Fibroblast of gingiva (primary cell): ENCODE measurements at regions not wholly inside any gene's neighbourhood (a gene's known extent, or its start where the extent isn't known, plus 50 kb on each side); places are given as distances from the start of the nearest gene placed in this dataset.
"Not testable (repeated sequence)": the region's sequence is repeated elsewhere in the genome, so short reads cannot be mapped to it uniquely, and the experiment has no call there.

Source experiments
- DNase-seq: peaks from one replicate; pipeline ENCODE4 v3.0.0-alpha.2; 2011; ENCODE audit warnings: low read depth

DNA sequence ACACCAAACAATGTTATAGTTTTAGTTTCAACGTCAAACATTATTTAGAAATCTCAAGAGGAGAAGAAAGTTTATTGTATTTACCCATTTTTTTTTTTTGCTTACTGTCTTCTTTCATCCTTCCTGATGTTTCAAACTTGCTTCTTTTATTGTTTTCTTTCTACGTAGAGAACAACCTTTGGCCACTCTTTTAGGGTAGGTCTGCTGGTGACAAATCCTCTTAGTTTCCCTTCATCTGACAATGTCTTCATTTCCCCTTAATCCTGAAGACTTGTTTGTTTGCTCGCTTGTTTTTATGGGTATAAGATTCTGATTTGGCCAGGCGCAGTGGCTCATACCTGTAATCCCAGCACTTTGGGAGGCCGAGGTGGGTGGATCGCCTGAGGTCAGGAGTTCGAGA, 89.1 kb downstream of the RHOU start:
- no peak for DNase-seq

DNA sequence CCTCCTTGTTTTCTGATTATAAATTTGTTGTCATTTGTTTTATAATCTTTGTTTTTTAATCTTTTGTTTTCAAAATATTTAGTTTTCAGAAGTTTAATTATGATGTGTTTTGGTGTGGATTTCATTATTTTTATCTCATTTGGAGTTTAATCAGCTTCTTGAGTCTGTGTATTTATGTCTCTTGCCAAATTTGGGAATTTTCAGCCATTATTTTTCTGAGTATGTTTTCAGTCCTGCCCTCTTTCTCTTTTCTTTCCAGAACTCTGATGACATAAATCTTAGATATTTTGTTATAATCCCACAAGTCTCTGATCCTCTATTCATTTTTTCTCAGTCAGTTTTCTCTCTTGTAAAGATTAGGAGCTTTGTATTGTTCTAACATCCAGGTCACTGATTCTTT, 89.8 kb downstream of the RHOU start:
- DNase-seq = no peak

DNA sequence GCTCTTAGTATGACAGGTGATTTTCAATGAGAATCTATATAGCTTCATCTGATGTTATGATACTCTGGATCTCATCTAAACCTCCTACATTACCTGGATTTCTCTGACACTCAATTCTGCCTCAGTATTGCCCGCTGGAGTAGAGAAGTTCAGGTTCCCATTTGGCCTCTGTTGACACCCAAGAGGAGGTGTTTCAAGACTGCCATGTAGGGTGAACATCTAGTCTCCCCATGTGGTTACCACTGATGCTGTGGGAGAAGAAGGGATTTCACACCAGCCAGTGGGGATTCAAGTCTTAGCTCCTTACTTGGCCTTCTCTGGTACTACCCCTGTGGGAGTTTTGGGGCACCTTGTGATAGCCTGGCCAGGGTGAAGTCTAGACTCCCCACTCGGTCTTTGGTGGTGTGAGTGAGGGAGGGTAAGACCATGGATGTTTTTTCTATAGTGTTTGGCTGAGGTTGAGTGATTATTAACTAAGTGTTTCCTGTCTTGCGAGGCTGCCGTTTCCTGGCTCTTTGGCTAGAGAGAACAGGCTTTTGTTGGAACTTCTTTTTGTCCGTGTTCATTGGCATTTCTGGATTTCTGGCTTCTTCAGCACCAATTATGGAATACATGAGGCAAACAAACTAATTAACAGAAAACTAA, 90.7 kb downstream of the RHOU start:
- no peak for DNase-seq

DNA sequence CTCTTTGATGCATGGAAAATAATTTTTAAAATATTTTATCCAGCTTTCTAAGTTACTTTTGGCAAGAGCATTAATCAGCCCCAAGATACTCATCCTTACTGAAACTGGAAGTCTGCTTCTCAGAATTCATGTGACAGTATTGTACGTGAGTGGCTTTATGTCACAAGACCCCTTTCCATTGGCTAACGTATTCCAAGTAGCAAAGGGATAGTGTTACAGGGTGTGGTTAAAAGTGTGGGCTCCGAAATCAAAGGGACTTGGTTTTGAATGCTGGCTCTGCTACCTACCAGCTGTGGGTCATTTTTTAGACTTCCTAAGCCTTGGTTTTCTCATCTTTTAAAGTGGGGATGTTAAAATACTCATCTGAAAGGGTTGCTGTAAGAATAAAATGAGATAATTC, 91.7 kb downstream of the RHOU start:
- DNase-seq = no peak

DNA sequence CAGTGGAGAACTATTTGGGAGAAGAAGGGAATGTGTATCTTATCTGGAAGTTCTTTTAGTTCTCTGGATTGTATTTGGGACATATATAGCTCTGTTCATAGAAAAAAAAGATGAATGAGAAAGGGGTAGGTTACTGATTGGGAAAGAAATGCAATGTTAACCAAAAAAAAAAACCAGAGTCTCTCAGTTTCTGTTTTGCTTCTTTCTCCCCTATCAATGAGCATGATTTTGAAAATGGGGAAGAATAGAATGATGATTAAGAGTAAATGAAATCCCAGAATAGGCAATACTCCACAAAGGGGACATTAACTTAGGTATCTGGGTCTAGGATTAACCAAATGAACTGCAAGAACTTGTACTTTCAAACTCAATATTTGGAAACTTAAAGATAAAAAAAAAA, 92.9 kb downstream of the RHOU start:
- DNase-seq = no peak

DNA sequence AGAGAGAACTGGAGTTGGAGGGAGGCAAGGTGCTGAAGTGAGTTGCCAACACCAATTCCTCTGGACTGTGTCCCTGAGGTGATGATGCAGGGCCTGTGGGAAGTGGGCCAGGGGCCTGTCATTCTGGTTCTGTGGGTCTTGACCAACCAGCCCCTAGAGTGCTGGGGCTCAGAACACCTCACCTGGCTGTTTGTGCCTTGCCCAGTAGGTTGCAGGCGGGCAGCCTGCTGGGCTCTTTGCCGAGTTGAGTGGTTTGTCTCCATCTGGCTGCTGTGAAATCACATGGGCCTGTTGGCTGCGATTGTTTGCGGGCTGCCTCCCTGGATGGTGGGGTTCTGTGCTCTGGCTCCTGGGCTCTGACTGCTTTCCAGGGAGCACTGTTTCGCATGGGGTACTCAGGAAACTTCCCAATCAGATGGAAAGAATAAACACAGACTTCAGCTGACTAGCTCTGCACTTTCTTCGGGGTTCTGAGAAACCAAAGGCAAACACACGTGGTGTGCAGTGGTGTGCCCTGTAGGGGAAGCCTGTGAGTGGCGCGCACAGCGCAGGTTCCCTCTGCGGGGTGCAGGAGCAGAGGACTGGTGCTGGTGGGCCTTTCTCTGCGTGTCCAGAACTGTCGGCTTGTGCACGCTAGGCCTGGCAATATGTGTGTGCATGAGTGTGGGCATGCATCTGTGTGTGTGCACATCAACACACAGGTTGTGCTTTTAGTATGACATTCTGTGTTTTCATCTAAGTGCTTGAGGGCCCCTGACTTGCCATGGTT, 95.1 kb downstream of the RHOU start:
- no peak for DNase-seq

DNA sequence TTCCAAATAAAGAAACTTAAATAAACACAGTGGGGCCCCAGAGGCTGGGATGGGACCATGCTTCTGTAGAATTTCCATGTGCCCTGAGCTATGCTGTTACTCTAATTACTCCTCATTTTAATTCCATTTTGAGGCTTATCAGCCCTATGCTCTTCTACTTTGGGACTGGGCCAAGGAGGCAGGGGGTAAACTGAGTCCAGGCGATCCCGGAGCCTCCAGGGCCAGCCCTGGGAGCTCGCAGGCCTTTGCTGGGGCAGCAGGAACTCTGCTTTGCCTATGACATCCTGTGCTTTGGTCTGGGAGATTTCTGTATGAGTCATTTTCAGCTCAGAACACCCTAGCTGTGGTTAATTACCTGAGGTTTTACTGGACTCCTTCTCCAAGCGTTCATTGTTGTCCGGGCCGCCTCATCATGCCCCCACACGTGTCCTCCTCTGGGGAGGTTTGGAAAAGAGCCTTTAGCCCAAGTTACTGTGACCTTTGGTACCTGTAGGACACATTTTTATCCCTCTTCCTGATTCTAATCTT, 95.7 kb downstream of the RHOU start:
- no peak for DNase-seq

DNA sequence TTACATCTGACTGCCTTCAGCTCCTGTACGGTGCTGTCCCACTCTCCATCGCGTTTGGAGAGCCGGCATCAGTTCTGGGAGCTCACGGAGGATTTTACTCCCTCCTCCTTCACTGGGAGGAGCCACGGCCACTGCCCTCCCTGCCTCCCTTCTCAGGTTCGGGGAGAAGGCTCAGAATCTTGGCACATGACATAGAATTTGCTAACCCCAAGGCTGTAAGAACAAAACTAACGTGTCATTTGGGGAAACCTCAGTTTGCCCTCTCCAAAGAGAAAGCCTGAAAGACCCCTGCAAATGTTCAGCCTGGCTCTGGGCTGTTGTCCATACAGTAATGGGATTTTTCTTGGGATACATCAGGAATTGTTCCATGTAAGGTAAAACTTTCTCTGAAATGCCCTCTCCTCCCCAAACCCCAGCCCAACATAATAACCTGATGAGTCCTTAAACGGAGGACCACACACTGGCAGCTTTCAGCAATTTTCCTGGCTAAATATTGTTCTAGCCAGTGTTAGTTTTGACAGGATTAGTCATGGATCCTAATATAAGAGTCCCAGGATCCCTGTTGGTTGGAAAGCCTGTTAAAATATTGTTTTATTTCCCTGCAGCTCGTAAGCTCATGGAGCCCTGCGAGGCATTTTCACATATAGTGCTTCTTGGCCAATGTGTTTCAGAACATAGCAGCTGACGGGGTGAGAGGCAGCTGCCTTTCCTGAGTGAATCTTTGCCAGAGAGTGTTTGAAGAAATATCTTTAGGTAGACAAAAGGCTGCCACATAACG, 98.8 kb downstream of the RHOU start:
- no peak for DNase-seq

DNA sequence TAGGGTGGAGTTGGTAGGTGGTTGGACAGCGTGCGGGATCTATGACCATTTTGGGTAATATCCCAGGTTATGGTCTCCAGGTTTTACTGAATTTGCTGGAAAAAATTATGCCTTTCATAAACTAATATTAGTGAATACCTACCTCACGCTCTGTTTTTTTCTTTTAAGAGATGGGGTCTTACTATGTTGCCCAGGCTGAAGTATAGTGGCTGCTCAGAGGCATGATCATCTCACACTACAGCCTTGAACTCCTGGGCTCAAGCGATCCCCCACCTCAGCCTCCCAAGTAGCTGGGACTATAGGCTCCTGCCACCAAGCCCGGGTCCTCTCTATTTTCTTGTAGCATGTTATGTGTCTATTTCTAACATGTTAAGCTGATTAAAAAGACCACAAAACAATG, 100.2 kb downstream of the RHOU start:
- no peak for DNase-seq

DNA sequence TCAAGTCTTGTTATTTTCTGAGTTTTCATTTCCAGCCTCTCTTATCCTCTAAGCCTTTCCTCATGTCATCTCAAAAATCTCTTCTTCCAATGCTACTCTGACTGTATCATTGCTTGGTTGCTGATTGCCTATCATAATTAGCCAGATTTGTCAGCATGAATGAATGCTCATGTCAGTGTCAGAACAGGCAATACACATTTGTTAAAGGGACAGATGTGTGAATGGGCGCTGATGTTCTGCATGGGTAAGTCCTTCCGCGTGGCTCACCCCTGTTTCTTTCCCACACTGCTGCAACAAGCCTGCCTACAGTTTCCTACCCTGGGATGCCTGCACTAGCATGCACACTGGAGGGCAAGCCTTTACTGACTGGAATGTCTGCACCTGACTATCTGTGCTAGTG, 100.6 kb downstream of the RHOU start:
- DNase-seq = no peak

DNA sequence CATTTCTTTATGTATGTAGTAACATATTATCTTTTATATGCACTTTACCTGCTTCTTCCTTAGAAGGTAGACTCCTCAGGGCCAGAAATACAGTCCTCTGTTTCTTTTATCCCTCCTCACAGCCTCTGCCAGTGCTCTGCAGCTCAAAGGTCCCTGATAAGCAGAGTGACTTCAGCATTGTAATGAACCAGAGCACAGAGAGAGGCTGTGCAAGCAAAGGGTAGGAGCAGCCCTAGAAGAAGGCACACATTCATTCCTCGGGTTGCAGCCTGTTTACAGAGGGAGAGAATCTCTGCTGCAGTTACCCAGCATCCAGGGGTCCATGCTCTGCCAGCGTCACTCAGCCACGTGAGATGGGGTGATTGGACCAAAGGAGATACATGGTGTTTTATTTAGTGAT, 101.1 kb downstream of the RHOU start:
- no peak for DNase-seq

DNA sequence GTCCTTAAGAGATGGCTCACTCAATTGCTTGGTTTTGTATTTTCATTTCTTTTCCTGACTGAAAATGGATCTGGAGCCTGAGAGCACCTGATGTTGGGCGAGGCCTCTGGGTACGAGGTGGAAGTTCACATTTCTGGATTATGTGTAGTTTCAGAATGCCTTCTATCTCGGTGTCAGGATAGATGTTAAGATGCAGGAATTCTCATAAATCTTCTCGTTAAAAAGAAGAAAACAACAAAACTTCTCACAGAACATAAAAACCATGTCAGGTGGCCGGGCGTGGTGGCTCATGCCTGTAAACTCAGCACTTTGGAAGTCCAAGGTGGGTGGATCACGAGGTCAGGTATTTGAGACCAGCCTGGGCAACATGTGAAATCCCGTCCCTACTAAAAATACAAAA, 101.8 kb downstream of the RHOU start:
- no peak for DNase-seq

DNA sequence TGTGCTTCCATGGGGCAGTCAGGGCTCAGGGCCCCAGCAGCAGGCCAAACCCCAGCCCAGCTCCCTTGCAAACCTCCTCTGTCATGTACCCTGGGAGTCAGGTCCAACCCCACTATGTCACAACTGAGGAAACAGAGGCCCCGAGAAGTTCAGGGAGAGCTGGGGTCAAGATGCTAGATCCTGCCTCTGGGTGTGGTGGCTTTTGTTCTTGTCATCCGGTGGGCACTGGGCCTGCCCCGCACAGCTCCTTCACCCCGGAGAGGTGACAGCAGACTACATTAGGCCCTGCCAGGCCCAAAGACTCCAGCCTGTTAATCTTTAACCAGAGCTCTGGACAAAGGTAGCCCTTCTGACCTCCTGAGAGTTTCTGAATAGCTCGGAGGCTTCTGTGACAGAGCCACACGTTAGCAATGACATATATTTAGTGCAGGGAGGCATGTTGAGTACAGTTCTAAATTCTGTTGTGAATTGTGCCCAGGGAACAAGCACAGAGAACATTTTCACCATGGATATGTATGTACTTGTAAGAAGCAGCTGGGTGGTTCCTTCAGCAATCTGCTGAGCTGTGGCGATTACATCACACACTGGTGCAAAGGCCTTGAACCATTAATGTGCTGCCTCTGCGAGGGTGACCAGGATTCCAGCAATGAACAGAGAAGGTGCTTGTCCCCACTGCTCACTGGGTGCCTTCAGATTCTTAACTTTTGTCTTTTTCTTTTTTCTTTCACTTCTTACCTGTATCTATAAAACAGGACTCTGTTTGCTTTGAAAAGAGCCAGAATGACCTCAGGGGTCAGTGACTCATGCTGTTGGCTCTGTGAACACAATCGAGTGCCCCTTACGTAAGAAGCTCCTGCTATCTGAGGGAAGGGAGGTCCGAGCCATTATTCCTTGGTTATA, 102.8 kb downstream of the RHOU start:
- peak; percentile 30 for DNase-seq

DNA sequence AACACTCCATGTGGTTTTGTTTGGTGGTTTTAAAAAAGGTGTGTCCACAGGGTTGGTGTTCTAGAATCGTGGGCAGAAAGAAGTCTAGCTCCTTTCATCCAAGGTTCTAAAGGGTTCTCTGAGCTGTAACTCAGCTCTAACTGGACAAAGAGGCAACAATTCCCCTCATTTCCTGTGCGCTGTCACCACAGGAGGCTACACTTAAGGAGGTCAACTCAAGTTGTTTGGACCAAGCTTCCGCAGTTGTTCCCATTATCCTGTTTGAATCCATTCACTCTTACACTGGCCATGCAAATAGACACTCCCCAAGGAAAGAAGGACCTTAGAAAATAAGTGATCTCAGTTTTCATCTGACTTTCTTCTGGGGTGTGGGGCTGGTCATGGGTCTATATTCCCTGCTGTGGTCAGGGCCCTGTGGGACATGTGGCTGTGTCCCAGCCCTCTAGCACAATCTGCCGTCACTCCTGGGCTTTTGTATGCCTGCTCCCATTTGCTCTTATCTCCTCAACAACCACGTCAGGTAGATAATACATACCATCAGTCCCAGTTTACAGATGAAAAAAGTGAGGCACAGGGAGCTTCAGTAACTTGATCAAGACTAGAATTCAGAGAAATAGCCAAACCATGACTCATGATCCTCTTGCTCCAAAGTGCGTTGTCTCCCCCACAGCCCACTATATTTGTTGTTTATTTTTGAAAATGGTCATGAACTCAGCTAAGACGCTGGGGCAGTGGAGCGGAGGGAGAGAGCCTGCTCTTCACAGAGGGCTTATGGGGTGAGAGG, 103.6 kb downstream of the RHOU start:
- no peak for DNase-seq

DNA sequence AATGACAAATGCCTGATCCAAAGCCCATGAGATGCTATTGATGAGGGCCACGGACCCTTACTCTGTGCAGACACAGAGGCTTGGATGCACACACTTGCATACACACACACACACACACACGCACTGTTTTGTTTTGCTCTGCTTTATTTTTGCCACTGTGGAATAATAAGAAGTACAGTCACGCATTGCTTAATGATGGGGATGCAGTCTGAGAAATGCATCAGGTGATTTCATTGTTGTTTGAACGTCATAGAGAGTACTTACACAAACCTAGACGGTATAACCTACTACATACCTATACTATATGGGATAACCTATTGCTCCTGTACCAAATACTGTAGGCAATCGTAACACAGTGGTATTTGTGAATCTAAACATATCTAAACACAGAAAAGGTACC, 104.4 kb downstream of the RHOU start:
- DNase-seq = no peak

DNA sequence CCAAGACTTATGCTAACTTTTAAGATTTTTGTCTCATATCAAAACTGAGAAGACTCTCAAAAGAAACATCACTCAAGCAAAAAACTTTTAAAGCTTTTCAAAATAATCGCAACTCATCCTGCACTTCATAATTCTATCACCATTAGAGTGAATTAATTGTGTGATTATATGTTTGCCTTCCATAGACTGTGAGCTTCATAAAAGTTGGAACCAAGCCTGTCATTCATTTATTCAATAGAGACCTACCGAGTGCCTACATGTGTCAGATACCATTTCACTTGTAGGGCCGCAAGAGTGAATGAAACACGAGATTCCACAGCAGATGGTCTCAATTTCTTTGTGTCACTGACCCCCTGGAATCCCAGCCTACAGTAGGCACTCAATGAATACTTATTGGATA, 106.4 kb downstream of the RHOU start:
- no peak for DNase-seq

DNA sequence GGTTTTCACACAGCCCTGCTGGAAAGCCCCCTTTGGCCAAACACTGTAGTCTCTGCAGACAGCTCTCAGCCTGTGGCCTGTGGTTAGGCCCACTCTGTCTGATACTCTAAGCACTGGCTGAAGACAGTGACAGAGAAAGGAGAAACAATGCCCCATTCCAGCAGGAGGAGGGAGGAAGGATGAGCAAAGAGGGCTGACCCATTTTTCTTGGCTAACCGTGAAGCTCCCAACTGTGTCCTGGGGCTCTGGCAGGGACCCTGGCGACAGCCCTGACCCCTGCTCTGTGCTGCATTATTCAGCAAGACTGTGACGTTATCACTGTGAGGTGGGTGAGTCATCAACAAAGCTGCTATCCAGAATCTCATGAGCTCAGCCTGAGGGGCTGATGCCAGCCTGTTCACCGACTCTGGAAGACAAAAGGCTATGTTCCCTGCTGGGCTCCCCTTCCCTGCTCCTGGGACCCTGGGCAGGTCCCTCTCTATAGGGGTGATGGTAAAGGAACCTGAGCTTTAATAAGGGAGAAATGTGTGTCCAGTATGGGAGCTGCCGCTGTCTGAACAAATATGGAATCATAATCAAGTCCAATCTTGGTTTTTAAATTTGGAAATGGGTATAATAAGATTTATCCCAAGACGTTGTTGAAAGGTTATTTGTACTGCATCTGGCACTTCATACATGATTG, 107.0 kb downstream of the RHOU start:
- DNase-seq = peak; percentile 26

DNA sequence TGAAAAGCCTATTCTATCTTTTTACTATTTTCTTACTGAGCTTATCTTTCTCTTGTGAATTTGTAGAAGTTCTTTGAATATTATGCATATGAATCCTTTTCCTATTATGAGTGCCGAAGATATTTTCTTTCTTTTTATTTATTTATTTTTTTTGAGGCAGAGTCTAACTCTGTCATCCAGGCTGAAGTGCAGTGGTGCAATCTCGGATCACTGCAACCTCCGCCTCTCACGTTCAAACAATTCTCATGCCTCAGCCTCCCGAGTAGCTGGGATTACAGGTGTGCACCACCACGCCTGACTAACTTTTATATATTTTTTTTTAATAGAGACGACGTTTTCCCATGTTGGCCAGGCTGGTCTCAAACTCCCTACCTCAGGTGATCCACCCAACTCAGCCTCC, 109.8 kb downstream of the RHOU start:
- DNase-seq = no peak

DNA sequence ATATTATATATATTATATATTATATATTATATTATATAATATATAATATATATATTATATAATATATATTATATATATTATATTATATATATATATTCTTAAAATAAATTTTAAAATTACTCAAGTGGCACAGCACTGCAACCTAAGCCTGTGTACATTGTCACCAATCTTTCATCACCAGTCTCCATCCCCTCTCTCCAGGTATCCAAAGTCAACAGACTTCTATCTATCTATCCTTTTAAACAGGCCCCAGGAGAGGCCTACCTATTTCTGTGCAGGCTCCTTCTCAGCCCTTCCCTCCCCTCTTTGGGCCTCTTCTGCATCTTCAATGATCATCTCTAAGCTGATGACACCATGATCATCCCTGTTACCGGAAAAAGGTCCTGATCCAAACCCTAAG, 111.7 kb downstream of the RHOU start:
- DNase-seq = no peak

DNA sequence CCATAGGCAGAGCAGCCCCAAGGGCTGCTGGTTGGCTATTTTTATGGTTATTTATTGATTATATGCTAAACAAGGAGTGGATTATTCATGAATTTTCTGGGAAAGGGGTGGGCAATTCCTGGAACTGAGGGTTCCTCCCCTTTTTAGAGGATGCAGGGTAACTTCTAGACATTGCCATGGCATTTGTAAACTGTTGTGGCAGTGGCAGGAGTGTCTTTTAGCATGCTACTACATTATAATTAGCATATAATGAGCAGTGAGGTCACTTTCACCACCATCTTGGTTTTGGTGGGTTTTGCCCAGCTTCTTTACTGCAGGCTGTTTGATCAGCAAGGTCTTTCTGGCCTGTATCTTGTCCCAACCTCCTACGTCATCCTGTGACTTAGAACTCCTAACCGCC, 112.2 kb downstream of the RHOU start:
- not testable (repeated sequence) for DNase-seq

DNA sequence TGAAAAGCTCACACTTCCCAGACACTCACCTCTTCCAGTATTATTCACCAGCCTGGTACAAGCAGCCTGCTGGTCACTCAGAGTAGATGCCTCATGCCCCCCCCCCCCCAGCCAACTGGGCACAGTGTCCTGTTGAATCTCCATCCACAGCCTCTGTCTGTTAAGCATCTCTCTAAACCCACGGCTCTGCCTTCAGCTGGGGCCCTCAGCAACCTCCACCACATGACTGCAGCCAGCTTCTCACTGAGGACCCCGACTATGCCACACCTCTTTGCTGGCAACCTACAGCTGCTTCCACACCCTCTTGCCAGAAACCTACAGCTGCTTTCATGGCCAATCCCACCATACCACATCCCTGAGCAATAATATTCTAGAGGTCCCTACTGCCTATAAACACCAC, 113.1 kb downstream of the RHOU start:
- no peak for DNase-seq
